Erythroblast (primary cell): ENCODE measurements at regions not wholly inside any gene's neighbourhood (a gene's known extent, or its start where the extent isn't known, plus 50 kb on each side); places are given as distances from the start of the nearest gene placed in this dataset.

ENCODE experiments used
- GATA1 ChIP-seq: IDR thresholded peaks from 2 replicates; pipeline ENCODE4 v1.6.1; 2011; ENCODE audit warnings: low read depth, mild to moderate bottlenecking, control low read depth, low read length, moderate library complexity
- POLR2A ChIP-seq: IDR thresholded peaks from 2 replicates; pipeline ENCODE4 v1.6.1; 2011; ENCODE audit warnings: mild to moderate bottlenecking, low read length

- no peak for TF ChIP-seq POLR2A
- TF ChIP-seq GATA1: no peak
Measured at GRCh38 chr5:14071433-14071832, 71.7 kb upstream of the TRIO start.
